ENCODE measurements at regions not wholly inside any gene's neighbourhood (a gene's known extent, or its start where the extent isn't known, plus 50 kb on each side); places are given as distances from the start of the nearest gene placed in this dataset.
"Not testable (repeated sequence)": the region's sequence is repeated elsewhere in the genome, so short reads cannot be mapped to it uniquely, and the experiment has no call there.

GRCh38 chr13:81871751-81872325 lies 1530.9 kb upstream of the SPRY2 start:
- not testable (repeated sequence) for TF ChIP-seq POLR2A, CTCF (IDR thresholded peaks at IDR 0.05)
